ENCODE measurements at regions not wholly inside any gene's neighbourhood (a gene's known extent, or its start where the extent isn't known, plus 50 kb on each side); places are given as distances from the start of the nearest gene placed in this dataset.

DNA sequence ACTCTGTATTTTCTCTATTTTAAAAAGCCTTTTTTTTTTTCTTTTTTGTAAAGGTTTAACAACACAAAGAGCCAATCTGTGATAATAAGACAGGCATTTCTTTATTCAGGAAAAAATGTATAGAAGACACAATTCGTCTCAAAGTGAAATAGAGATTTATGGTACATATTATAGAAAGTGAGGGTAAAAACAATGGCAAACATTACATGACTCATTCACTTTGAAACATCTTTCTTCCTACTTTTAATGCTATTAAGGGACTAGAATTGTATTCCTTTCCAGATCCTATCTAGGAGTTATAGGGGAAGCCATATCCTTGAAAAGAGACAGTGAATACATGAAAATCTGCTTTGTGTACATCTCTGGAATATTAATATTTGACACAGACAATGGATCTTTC lies 137.1 kb upstream of the MCTP2 start:
- TF ChIP-seq ISL1 (CRISPR knock-in tag; IDR thresholded peaks at IDR 0.05) (peak; percentile 85), PPARA (CRISPR knock-in tag; IDR thresholded peaks at IDR 0.05; ENCODE audit: borderline replicate concordance) (no peak), ZC3H10 (CRISPR knock-in tag; IDR thresholded peaks at IDR 0.05) (no peak)
- ATAC-seq, result no peak; the same call in 2 of the 3 replicates

DNA sequence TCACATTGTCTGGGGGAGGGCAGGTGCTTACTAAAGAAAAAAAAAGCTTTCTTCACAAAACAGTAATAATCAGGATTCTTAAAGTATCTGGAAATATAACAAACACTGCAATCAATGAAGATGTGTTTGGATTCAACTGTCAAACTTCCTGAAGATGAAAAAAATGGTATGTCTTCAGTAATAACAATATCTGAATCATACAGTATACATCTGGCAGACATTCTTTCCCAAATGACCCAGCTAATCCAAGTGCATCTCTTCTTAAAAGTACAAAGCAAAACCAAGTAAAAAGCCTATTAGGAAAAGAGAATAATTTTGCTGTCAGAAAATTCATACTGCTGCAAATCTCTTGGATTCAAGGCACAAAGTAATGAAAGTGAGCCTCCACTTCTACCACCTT lies 145.0 kb upstream of the MCTP2 start:
- ATAC-seq, result peak; percentile 53

GRCh38 chr15:94083467-94084052 lies 147.8 kb upstream of the MCTP2 start:
- peak; percentile 58 for ATAC-seq
- TF ChIP-seq ARNTL (CRISPR knock-in tag; IDR thresholded peaks at IDR 0.05; ENCODE audit: borderline replicate concordance, low read depth), result no peak

More for the DNA sequence above, 145.0 kb upstream of the MCTP2 start:
- TF ChIP-seq ISL1 (CRISPR knock-in tag; IDR thresholded peaks at IDR 0.05), result no peak
- no peak for TF ChIP-seq RARB (CRISPR knock-in tag; IDR thresholded peaks at IDR 0.05)
- no peak for TF ChIP-seq TOX (CRISPR knock-in tag; IDR thresholded peaks at IDR 0.05; ENCODE audit: borderline replicate concordance)
- TF ChIP-seq CSDC2 (CRISPR knock-in tag; IDR thresholded peaks at IDR 0.05), result no peak
- TF ChIP-seq, protein P1, sequence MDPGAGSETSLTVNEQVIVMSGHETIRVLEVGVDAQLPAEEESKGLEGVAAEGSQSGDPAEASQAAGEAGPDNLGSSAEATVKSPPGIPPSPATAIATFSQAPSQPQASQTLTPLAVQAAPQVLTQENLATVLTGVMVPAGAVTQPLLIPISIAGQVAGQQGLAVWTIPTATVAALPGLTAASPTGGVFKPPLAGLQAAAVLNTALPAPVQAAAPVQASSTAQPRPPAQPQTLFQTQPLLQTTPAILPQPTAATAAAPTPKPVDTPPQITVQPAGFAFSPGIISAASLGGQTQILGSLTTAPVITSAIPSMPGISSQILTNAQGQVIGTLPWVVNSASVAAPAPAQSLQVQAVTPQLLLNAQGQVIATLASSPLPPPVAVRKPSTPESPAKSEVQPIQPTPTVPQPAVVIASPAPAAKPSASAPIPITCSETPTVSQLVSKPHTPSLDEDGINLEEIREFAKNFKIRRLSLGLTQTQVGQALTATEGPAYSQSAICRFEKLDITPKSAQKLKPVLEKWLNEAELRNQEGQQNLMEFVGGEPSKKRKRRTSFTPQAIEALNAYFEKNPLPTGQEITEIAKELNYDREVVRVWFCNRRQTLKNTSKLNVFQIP (CRISPR knock-in tag; IDR thresholded peaks at IDR 0.05; ENCODE audit: borderline replicate concordance, low read depth), result no peak
- TF ChIP-seq OSR1 (CRISPR knock-in tag; IDR thresholded peaks at IDR 0.05), result no peak
- no peak for TF ChIP-seq ZNF8 (CRISPR knock-in tag; IDR thresholded peaks at IDR 0.05)
- TF ChIP-seq TSHZ2 (CRISPR knock-in tag; IDR thresholded peaks at IDR 0.05), result no peak
- no peak for TF ChIP-seq ZFP30 (CRISPR knock-in tag; IDR thresholded peaks at IDR 0.05)
- TF ChIP-seq ZNF565 (CRISPR knock-in tag; conservative IDR thresholded peaks at IDR 0.05; ENCODE audit: low read depth), result no peak

GRCh38 chr15:94081829-94082228 lies 149.5 kb upstream of the MCTP2 start:
- TF ChIP-seq BACH2 (CRISPR knock-in tag; IDR thresholded peaks at IDR 0.05; ENCODE audit: borderline replicate concordance), result no peak
- no peak for TF ChIP-seq TSHZ2 (CRISPR knock-in tag; IDR thresholded peaks at IDR 0.05)
- no peak for TF ChIP-seq RARB (CRISPR knock-in tag; IDR thresholded peaks at IDR 0.05)
- TF ChIP-seq ZNF565 (CRISPR knock-in tag; conservative IDR thresholded peaks at IDR 0.05; ENCODE audit: low read depth), result no peak
- no peak for TF ChIP-seq TCF4 (CRISPR knock-in tag; IDR thresholded peaks at IDR 0.05; ENCODE audit: borderline replicate concordance)
- TF ChIP-seq, protein P1 (CRISPR knock-in tag; IDR thresholded peaks at IDR 0.05; ENCODE audit: borderline replicate concordance, low read depth), result no peak
- TF ChIP-seq ZNF70 (CRISPR knock-in tag; IDR thresholded peaks at IDR 0.05), result no peak
- no peak for TF ChIP-seq PPARA (CRISPR knock-in tag; IDR thresholded peaks at IDR 0.05; ENCODE audit: borderline replicate concordance)
- TF ChIP-seq ARNTL (CRISPR knock-in tag; IDR thresholded peaks at IDR 0.05; ENCODE audit: borderline replicate concordance, low read depth), result no peak
- no peak for TF ChIP-seq CSDC2 (CRISPR knock-in tag; IDR thresholded peaks at IDR 0.05)
- TF ChIP-seq GLIS3 (CRISPR knock-in tag; IDR thresholded peaks at IDR 0.05), result no peak
- TF ChIP-seq ISL1 (CRISPR knock-in tag; IDR thresholded peaks at IDR 0.05), result no peak
- TF ChIP-seq ZFP3 (CRISPR knock-in tag; IDR thresholded peaks at IDR 0.05), result no peak
- TF ChIP-seq CSRNP3 (CRISPR knock-in tag; IDR thresholded peaks at IDR 0.05), result no peak
- no peak for TF ChIP-seq ESRRG (CRISPR knock-in tag; IDR thresholded peaks at IDR 0.05)
- no peak for ATAC-seq
